OCI-LY3 (cell line): ENCODE measurements at regions not wholly inside any gene's neighbourhood (a gene's known extent, or its start where the extent isn't known, plus 50 kb on each side); places are given as distances from the start of the nearest gene placed in this dataset.

Experiments
- H2AFZ ChIP-seq: fragments of 200-600, 300-600 bp; shearing (Covaris generic); 2 replicates; pipeline ENCODE4 v1.6.0; 2014; ENCODE audit warnings: antibody characterized with exemption, low read depth, low read length
- H3K27ac ChIP-seq: fragments of 200-600, 300-600 bp; sonication (generic); 2 replicates; pipeline ENCODE4 v1.5.1; 2014; ENCODE audit warnings: mild to moderate bottlenecking, low read length, moderate library complexity, mixed read lengths
- H3K27me3 ChIP-seq: fragments of 200-600, 300-600 bp; sonication (generic); 2 replicates; pipeline ENCODE4 v1.6.1; 2014; ENCODE audit warnings: low read depth, low read length, mixed read lengths
- H3K36me3 ChIP-seq: fragments of 200-600, 300-600 bp; sonication (generic); replicated peaks from 2 replicates; pipeline ENCODE3; 2014; ENCODE audit warnings: low read depth, low read length, mixed read lengths
- H3K4me1 ChIP-seq: fragments of 300-600, 200-600 bp; sonication (generic); 2 replicates; pipeline ENCODE4 v1.6.1; 2014; ENCODE audit warnings: low read length, mixed read lengths
- H3K4me2 ChIP-seq: fragments of 200-600, 300-600 bp; sonication (generic); 2 replicates; pipeline ENCODE4 v1.6.1; 2014; ENCODE audit warnings: low read length, mixed read lengths
- H3K4me3 ChIP-seq: fragments of 300-600, 200-600 bp; sonication (generic); 2 replicates; pipeline ENCODE4 v1.5.1; 2014; ENCODE audit warnings: antibody characterized with exemption, mild to moderate bottlenecking, low read length, moderate library complexity
- H3K79me2 ChIP-seq: fragments of 300-600, 200-600 bp; shearing (Covaris generic); 2 replicates; pipeline ENCODE4 v1.6.1; 2014; ENCODE audit warnings: mild to moderate bottlenecking, low read length, mixed read lengths
- H3K9ac ChIP-seq: fragments of 300-600, 200-600 bp; shearing (Covaris generic); 2 replicates; pipeline ENCODE4 v1.6.0; 2014; ENCODE audit warnings: mild to moderate bottlenecking, low read length, moderate library complexity
- H3K9me3 ChIP-seq: fragments of 200-600, 300-600 bp; shearing (Covaris generic); 2 replicates; pipeline ENCODE4 v1.6.1; 2014; ENCODE audit warnings: low read length, mixed read lengths; ENCODE audit not compliant: insufficient read depth
- H4K20me1 ChIP-seq: fragments of 200-600, 300-600 bp; sonication (generic); 2 replicates; pipeline ENCODE4 v1.6.1; 2016; ENCODE audit warnings: low read length, mixed read lengths; ENCODE audit not compliant: insufficient read depth
- EZH2phosphoT487 ChIP-seq: fragments of 200-600 bp; shearing (Covaris generic); IDR thresholded peaks from 2 replicates; pipeline ENCODE4 v1.6.1; 2018; ENCODE audit warnings: antibody characterized with exemption, mixed run types, low read depth
- TF ChIP-seq, protein P1 (sequence below): fragments of 200-600, 300-600 bp; sonication (generic); IDR thresholded peaks from 2 replicates; pipeline ENCODE4 v1.5.1; 2014; ENCODE audit warnings: antibody characterized with exemption, low read length, low read depth

DNA sequence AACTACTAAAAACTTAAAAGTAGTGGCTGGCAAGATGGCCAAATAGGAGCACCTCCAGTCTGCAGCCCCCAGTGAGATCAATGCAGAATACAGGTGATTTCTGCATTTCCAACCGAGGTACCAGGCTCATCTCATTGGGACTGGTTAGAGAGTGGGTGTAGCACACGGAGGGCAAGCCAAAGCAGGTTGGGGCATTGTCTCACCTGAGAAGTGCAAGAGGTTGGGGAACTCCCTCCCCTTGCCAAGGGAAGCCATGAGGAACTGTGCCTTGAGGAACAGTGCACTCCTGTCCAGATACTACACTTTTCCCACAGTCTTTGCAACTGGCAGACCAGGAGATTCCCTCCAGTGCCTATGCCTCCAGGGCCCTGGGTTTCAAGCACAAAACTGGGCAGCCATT lies 311.1 kb downstream of the PAPSS1 start:
- no peak for TF ChIP-seq EZH2phosphoT487
- TF ChIP-seq, protein P1, sequence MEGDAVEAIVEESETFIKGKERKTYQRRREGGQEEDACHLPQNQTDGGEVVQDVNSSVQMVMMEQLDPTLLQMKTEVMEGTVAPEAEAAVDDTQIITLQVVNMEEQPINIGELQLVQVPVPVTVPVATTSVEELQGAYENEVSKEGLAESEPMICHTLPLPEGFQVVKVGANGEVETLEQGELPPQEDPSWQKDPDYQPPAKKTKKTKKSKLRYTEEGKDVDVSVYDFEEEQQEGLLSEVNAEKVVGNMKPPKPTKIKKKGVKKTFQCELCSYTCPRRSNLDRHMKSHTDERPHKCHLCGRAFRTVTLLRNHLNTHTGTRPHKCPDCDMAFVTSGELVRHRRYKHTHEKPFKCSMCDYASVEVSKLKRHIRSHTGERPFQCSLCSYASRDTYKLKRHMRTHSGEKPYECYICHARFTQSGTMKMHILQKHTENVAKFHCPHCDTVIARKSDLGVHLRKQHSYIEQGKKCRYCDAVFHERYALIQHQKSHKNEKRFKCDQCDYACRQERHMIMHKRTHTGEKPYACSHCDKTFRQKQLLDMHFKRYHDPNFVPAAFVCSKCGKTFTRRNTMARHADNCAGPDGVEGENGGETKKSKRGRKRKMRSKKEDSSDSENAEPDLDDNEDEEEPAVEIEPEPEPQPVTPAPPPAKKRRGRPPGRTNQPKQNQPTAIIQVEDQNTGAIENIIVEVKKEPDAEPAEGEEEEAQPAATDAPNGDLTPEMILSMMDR: no peak
- Histone ChIP-seq H3K4me1 (peaks cover 27% of the 10 kb centered on the region), H2AFZ (no peak overlapping the region), H3K4me3 (no peak overlapping the region), H3K27me3 (no peaks in the 10 kb centered on the region), H3K36me3 (no peaks in the 10 kb centered on the region), H4K20me1 (no peaks in the 10 kb centered on the region), H3K27ac (no peak overlapping the region), H3K9me3 (no peaks in the 10 kb centered on the region), H3K79me2 (no peaks in the 10 kb centered on the region), H3K4me2 (no peak overlapping the region), H3K9ac (no peak overlapping the region)

DNA sequence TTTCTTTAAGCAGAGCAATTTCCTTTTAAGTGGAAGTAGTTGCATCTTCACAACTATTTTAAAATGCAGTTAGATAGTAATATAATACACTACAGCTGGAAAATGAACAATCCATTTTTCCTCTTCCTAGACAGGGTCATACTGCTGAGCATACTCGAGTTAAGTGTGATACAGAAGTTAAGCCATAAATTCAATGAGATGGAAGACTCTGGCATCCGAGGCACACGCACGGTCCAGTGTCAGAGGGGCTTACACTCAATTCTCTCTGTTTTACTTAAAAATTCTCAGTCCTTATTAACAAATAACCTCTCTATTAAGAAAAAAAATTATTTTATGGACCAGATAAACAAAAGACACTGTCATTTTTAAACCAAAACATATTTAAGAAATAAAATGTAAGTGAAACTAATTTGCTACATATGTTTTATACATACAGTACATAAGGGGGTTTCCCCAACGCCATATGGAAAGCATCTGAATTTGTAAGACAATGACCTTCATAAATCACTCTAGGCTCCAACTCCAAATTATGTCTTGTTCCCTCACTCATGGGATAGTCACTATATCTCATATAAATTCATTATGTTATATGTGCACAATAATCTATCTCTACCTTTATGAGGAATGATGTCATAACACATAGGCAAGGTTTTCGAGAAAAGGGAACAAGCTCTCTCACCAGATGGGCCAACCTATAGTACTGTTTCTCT lies 315.3 kb downstream of the PAPSS1 start:
- Histone ChIP-seq H3K27me3 (no peaks in the 10 kb centered on the region), H3K4me2 (peak overlapping the region; percentile 84), H3K79me2 (no peaks in the 10 kb centered on the region), H3K36me3 (no peaks in the 10 kb centered on the region), H3K9me3 (no peaks in the 10 kb centered on the region), H3K27ac (peak overlapping the region; percentile 92), H2AFZ (no peak overlapping the region), H4K20me1 (no peaks in the 10 kb centered on the region), H3K4me1 (peaks cover 50% of the 10 kb centered on the region), H3K4me3 (peak overlapping the region; percentile 67), H3K9ac (peak overlapping the region; percentile 70)
- no peak for TF ChIP-seq EZH2phosphoT487
- TF ChIP-seq, protein P1: no peak

DNA sequence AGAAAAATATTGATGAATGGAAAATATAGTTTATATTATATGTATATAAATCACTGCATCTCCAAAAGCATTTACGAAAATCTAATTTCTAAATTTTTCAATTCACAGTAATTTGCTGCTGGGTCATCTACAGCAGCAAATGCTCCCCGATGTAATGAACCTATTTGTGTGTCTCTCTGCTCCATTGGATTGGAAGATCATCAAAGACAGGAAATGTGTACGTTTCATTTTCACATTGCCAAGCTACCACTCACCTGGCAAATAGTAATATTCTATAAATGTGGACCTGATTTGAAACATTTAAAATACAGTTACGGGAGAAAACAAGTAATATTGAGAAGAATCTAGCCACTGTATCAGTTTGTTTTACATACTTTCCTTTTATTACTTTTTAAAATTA lies 317.7 kb downstream of the PAPSS1 start:
- Histone ChIP-seq H3K27me3 (no peaks in the 10 kb centered on the region), H3K79me2 (no peaks in the 10 kb centered on the region), H3K4me1 (peaks cover 56% of the 10 kb centered on the region), H3K4me3 (peak overlapping the region; percentile 15; the same call in 1 of the 2 replicates), H3K4me2 (peak overlapping the region; percentile 47), H2AFZ (no peak overlapping the region), H3K36me3 (no peaks in the 10 kb centered on the region), H3K9ac (no peak overlapping the region), H4K20me1 (no peaks in the 10 kb centered on the region), H3K9me3 (no peaks in the 10 kb centered on the region), H3K27ac (no peak overlapping the region)
- no peak for TF ChIP-seq EZH2phosphoT487
- TF ChIP-seq, protein P1: no peak

DNA sequence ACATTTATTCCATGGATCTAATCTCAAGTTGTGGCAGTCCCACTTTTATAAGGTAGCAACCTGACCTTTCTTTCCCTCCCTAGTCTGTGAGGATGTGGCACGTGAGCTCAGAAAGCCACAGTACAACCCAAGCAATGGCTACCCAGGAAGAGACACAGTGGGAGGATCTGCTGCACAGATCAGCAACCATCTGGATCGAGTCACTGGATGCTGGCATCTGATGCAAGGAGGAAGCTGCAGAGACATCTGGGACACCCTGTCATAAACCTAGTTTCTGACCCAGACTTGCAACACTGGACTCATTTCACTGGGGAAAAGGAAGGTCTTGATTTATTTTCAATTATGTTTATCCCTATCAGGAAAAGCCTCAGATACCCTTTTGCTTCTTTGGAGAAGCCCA lies 327.1 kb downstream of the PAPSS1 start:
- H3K9ac ChIP-seq: no peak overlapping the region
- peak overlapping the region; percentile 19 for H3K4me2 ChIP-seq

More for the DNA sequence above, 327.1 kb downstream of the PAPSS1 start:
- Histone ChIP-seq H3K27ac (no peak overlapping the region), H3K79me2 (no peaks in the 10 kb centered on the region), H3K4me3 (no peak overlapping the region), H3K36me3 (no peaks in the 10 kb centered on the region), H3K4me1 (peaks cover 45% of the 10 kb centered on the region), H4K20me1 (no peaks in the 10 kb centered on the region), H3K27me3 (no peaks in the 10 kb centered on the region), H3K9me3 (no peaks in the 10 kb centered on the region), H2AFZ (peak overlapping the region; percentile 68; the same call in 1 of the 2 replicates)
- TF ChIP-seq, protein P1: no peak
- no peak for TF ChIP-seq EZH2phosphoT487
